Nephron progenitor cell (in vitro differentiated cells): ENCODE measurements at regions not wholly inside any gene's neighbourhood (a gene's known extent, or its start where the extent isn't known, plus 50 kb on each side); places are given as distances from the start of the nearest gene placed in this dataset.
A peak's percentile ranks its signal among the peaks of the same experiment; 100 is the strongest.

Experiments used
- DNase-seq: peaks from one replicate; pipeline ENCODE4 v3.0.0; 2021
- H3K27ac Mint-ChIP-seq: 2 replicates; pipeline ENCODE4 v1.8.0; 2021; ENCODE audit warnings: mild to moderate bottlenecking, moderate library complexity, mixed read lengths
- H3K27me3 Mint-ChIP-seq: 2 replicates; pipeline ENCODE4 v1.8.0; 2021; ENCODE audit warnings: mild to moderate bottlenecking, low read depth, mixed read lengths; ENCODE audit not compliant: poor library complexity
- H3K36me3 Mint-ChIP-seq: 2 replicates; pipeline ENCODE4 v1.8.0; 2021; ENCODE audit warnings: low read depth, mixed read lengths
- H3K4me1 Mint-ChIP-seq: 2 replicates; pipeline ENCODE4 v1.8.0; 2021; ENCODE audit warnings: mixed read lengths
- H3K4me3 Mint-ChIP-seq: 2 replicates; pipeline ENCODE4 v1.8.0; 2021; ENCODE audit warnings: mild to moderate bottlenecking, moderate library complexity, mixed read lengths
- H3K9me3 Mint-ChIP-seq: 2 replicates; pipeline ENCODE4 v1.8.0; 2021; ENCODE audit warnings: mild to moderate bottlenecking, moderate library complexity, mixed read lengths
- TF ChIP-seq, protein P1 (sequence below): fragments of 200-600 bp; sonication (generic); IDR thresholded peaks from 2 replicates; pipeline ENCODE4 v1.5.0; 2021; ENCODE audit warnings: antibody characterized with exemption

DNA sequence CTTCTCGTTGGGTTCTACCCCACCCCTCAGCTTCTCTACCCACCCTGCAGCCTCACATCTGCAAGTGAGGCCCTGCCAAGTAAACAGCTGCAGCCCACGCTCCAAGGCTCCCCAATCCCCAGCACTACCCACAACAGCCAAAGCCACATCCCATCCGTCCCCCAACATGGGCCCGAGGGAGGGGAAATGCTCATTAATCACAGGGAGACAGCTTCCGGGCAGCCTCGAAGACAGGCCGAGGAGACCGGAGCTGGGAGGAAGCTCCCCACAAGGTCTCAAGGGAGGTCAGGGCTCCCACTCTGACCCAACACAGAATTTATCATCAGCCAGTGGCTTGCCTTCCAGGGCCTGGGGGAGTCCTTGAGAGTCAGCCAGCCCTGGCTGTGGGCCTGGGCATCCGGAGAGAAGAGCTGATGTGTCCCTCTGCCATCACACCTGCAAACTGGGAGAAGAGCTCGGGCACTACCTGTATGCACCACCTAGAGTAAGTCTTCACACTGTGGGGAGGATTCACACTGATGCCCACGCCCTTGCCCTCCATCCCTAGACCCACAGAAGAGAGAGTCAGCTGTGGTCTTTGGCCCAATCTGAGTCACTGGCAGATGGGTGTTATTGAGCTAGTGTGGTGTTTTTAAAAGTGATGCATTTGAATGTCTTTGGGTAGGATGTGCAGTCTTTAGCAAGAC is 115.5 kb upstream of the ZMIZ1 start:
- Mint-ChIP-seq H3K27me3 (peaks cover 5% of the 10 kb centered on the region), H3K9me3 (no peaks in the 10 kb centered on the region), H3K4me3 (no peak overlapping the region), H3K27ac (no peak overlapping the region), H3K4me1 (peaks cover 58% of the 10 kb centered on the region), H3K36me3 (no peaks in the 10 kb centered on the region)
- peak; percentile 60 for DNase-seq
- TF ChIP-seq, protein P1, sequence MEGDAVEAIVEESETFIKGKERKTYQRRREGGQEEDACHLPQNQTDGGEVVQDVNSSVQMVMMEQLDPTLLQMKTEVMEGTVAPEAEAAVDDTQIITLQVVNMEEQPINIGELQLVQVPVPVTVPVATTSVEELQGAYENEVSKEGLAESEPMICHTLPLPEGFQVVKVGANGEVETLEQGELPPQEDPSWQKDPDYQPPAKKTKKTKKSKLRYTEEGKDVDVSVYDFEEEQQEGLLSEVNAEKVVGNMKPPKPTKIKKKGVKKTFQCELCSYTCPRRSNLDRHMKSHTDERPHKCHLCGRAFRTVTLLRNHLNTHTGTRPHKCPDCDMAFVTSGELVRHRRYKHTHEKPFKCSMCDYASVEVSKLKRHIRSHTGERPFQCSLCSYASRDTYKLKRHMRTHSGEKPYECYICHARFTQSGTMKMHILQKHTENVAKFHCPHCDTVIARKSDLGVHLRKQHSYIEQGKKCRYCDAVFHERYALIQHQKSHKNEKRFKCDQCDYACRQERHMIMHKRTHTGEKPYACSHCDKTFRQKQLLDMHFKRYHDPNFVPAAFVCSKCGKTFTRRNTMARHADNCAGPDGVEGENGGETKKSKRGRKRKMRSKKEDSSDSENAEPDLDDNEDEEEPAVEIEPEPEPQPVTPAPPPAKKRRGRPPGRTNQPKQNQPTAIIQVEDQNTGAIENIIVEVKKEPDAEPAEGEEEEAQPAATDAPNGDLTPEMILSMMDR, result no peak

DNA sequence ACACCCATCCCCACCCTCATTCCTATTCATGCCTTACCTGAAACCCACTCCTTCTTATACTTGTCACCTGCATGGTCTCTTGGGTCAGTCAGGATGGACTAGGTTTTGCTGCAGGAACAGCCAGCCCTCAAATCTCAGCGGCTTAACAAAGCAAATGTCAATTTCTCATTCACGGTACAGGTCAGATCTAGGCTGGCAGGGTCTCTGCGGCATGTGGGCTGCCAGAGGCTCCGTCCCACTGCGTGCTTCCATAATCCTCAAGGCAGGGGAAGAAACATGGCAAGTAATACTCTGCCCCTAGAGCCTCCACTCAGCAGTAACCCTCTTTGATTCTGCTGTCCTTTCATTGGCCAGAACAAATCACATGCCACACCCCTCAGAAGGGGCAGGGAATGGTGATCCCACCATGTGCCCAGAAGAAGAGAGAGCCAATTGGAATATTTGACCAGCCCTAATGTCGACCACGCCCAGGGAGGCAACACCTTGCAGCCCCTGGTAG is 114.9 kb upstream of the ZMIZ1 start:
- Mint-ChIP-seq H3K27me3 (peaks cover 5% of the 10 kb centered on the region), H3K27ac (no peak overlapping the region)

DNA sequence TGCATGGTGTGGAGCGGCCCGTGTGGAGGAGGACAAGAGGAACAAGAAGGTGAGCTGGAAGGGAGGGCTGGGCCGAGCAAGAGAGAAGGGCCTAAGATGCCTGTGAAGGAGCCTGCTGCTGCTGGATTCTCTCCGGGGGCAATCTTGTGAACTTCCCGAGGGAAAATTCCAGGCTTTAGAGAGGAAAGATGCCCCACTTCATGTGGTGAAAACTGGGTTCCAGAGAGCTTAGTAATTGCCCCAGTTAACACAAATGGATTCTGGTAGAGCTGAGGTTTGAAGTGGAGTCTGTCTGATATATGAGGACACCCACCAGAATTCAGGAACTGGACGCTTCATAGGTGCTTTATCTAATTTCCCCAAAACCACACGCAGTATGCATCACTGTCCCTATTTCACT is 114.1 kb upstream of the ZMIZ1 start:
- TF ChIP-seq, protein P1, result no peak
- peaks cover 55% of the 10 kb centered on the region for H3K4me1 Mint-ChIP-seq
- H3K36me3 Mint-ChIP-seq, result no peaks in the 10 kb centered on the region
- DNase-seq, result no peak
- H3K4me3 Mint-ChIP-seq, result no peak overlapping the region
- H3K27ac Mint-ChIP-seq, result no peak overlapping the region
- H3K27me3 Mint-ChIP-seq, result peaks cover 5% of the 10 kb centered on the region
- H3K9me3 Mint-ChIP-seq, result no peaks in the 10 kb centered on the region

More for the DNA sequence above, 114.9 kb upstream of the ZMIZ1 start:
- H3K9me3 Mint-ChIP-seq, result no peaks in the 10 kb centered on the region
- TF ChIP-seq, protein P1, result no peak
- DNase-seq, result no peak
- peaks cover 58% of the 10 kb centered on the region for H3K4me1 Mint-ChIP-seq
- no peaks in the 10 kb centered on the region for H3K36me3 Mint-ChIP-seq
- H3K4me3 Mint-ChIP-seq, result no peak overlapping the region

DNA sequence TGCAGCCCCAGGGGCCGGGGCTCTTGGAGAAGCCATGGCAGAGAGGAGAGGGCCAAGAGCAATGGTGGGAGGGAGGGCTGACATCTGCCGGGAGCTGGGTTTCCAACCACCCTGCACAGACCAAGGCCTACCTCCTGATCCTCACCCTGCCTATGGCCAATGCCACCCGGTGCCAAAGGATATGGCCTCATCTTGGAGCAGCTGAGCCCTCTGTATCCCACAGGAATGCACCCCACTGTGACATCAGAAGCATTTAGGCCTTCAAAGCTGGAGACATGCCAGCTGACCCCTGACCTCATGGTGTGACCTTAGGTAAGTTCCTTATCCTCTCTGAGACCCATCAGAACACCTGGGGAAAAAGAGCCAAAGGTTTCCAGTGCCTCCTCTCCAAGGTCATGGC is 113.6 kb upstream of the ZMIZ1 start:
- no peaks in the 10 kb centered on the region for H3K9me3 Mint-ChIP-seq
- no peak overlapping the region for H3K27ac Mint-ChIP-seq
- DNase-seq, result no peak
- peaks cover 5% of the 10 kb centered on the region for H3K27me3 Mint-ChIP-seq
- H3K36me3 Mint-ChIP-seq, result no peaks in the 10 kb centered on the region
- TF ChIP-seq, protein P1, result no peak
- no peak overlapping the region for H3K4me3 Mint-ChIP-seq
- H3K4me1 Mint-ChIP-seq, result peaks cover 50% of the 10 kb centered on the region

DNA sequence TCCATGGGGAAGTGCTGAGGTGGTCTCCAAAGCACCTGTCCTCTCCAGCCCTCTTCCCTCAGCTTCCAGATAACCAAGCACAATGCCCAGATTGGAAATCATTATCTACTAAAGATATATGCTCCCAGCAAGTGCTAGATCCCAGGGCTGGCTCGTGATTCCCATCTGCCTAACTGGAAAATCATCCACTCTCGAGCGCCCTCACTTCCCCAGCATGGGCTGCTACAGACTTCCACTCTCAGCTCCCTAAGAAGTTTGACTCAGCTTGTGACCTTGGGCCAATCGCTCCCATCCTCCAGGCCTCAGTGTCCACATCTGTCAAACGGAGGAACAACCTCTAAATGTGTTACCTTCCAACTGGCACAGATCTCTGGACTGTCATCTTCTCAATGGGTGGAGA is 112.4 kb upstream of the ZMIZ1 start:
- Mint-ChIP-seq H3K9me3 (no peaks in the 10 kb centered on the region), H3K36me3 (no peaks in the 10 kb centered on the region), H3K27me3 (peaks cover 2% of the 10 kb centered on the region), H3K27ac (no peak overlapping the region), H3K4me3 (no peak overlapping the region), H3K4me1 (peaks cover 52% of the 10 kb centered on the region)
- DNase-seq, result no peak
- TF ChIP-seq, protein P1, result no peak

DNA sequence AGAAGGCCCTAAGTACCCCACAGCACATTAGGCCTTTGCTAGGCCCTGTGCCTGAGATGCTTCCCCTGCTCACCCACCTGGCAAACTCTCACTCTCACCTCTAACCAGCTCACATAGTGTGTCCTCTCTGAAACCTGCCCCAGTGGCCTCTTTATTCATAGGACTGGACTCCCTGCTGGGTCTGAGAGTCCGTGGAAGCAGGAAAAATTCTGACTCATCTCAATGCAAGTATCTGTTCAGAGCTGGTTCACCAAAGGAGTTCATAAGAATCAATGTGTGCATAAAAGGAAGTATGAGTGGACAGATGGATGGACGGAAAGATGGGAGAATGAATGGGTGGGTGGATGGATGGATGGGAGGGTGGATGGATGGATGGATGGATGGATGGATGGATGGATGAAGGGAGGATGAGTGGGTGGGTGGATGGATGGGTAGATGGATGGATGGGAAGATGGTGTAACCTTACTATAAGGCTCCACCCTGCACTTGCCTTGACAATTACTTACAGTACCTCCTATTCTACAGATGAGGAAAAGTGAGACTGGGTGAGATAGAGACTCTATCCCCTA is 111.2 kb upstream of the ZMIZ1 start:
- no peak for DNase-seq
- Mint-ChIP-seq H3K27ac (no peak overlapping the region), H3K27me3 (peaks cover 2% of the 10 kb centered on the region), H3K36me3 (no peaks in the 10 kb centered on the region), H3K4me3 (no peak overlapping the region), H3K9me3 (no peaks in the 10 kb centered on the region), H3K4me1 (peaks cover 49% of the 10 kb centered on the region)
- TF ChIP-seq, protein P1, result no peak
